Occipital lobe (tissue), 1 donor: ENCODE measurements at regions not wholly inside any gene's neighbourhood (a gene's known extent, or its start where the extent isn't known, plus 50 kb on each side); places are given as distances from the start of the nearest gene placed in this dataset.
"Not testable (repeated sequence)": the region's sequence is repeated elsewhere in the genome, so short reads cannot be mapped to it uniquely, and the experiment has no call there.

ENCODE experiments used
- DNase-seq: peaks from one replicate; lab custom pipeline; 2025; lab: John Stamatoyannopoulos, UW

- no peak for DNase-seq
Observed at GRCh38 chr4:181046809-181047208, 1196.4 kb upstream of the TENM3 start.

GRCh38 chr4:181051931-181052330 lies 1191.3 kb upstream of the TENM3 start:
- DNase-seq: no peak

GRCh38 chr4:181061787-181062186 lies 1181.4 kb upstream of the TENM3 start:
- no peak for DNase-seq

GRCh38 chr4:181063212-181063611 lies 1180.0 kb upstream of the TENM3 start:
- no peak for DNase-seq

GRCh38 chr4:181077341-181077740 lies 1165.9 kb upstream of the TENM3 start:
- no peak for DNase-seq

- no peak for DNase-seq
Observed at GRCh38 chr4:181078196-181078595, 1165.0 kb upstream of the TENM3 start.

GRCh38 chr4:181083757-181084361 lies 1159.3 kb upstream of the TENM3 start:
- DNase-seq: no peak

- no peak for DNase-seq
Observed at GRCh38 chr4:181085557-181085956, 1157.6 kb upstream of the TENM3 start.

GRCh38 chr4:181105487-181105886 lies 1137.7 kb upstream of the TENM3 start:
- no peak for DNase-seq

- no peak for DNase-seq
Observed at GRCh38 chr4:181106398-181106797, 1136.8 kb upstream of the TENM3 start.

GRCh38 chr4:181108237-181108636 lies 1135.0 kb upstream of the TENM3 start:
- DNase-seq: no peak

- DNase-seq: no peak
Observed at GRCh38 chr4:181119186-181119585, 1124.0 kb upstream of the TENM3 start.

GRCh38 chr4:181121733-181122132 lies 1121.5 kb upstream of the TENM3 start:
- no peak for DNase-seq

- no peak for DNase-seq
Observed at GRCh38 chr4:181127171-181127570, 1116.0 kb upstream of the TENM3 start.

GRCh38 chr4:181130317-181130716 lies 1112.9 kb upstream of the TENM3 start:
- DNase-seq: not testable (repeated sequence)

GRCh38 chr4:181137351-181137750 lies 1105.9 kb upstream of the TENM3 start:
- no peak for DNase-seq

- DNase-seq: no peak
Observed at GRCh38 chr4:181138116-181138515, 1105.1 kb upstream of the TENM3 start.

GRCh38 chr4:181140037-181140603 lies 1103.1 kb upstream of the TENM3 start:
- no peak for DNase-seq

GRCh38 chr4:181143250-181143854 lies 1099.8 kb upstream of the TENM3 start:
- peak; percentile 47 for DNase-seq

- no peak for DNase-seq
Observed at GRCh38 chr4:181146051-181146450, 1097.2 kb upstream of the TENM3 start.

GRCh38 chr4:181147416-181147951 lies 1095.7 kb upstream of the TENM3 start:
- DNase-seq: no peak

- no peak for DNase-seq
Observed at GRCh38 chr4:181148470-181148869, 1094.7 kb upstream of the TENM3 start.

- no peak for DNase-seq
Observed at GRCh38 chr4:181150191-181150590, 1093.0 kb upstream of the TENM3 start.
